Lower lobe of right lung (tissue), 2 donors: ENCODE measurements at regions not wholly inside any gene's neighbourhood (a gene's known extent, or its start where the extent isn't known, plus 50 kb on each side); places are given as distances from the start of the nearest gene placed in this dataset.
A peak's percentile ranks its signal among the peaks of the same experiment; 100 is the strongest.

Experiments
- ATAC-seq, 2 donors: fragments of 200-7000 bp; cut with Tn5 transposase; one replicate each; pipeline ENCODE4 v1.9.1; 2020 to 2022; ENCODE audit warnings: mild to moderate bottlenecking in 2 of 2, moderate library complexity in 2 of 2
- DNase-seq: peaks from one replicate; pipeline ENCODE4 v3.0.0-alpha.2; 2020
- H3K27ac ChIP-seq: fragments of 200-600 bp; one replicate; pipeline ENCODE4 v1.8.0; 2022
- H3K27me3 ChIP-seq: fragments of 200-600 bp; one replicate; pipeline ENCODE4 v1.8.0; 2022; ENCODE audit warnings: low read depth
- H3K36me3 ChIP-seq: fragments of 200-600 bp; one replicate; pipeline ENCODE4 v1.8.0; 2022; ENCODE audit warnings: mild to moderate bottlenecking
- H3K4me1 ChIP-seq: fragments of 200-600 bp; one replicate; pipeline ENCODE4 v1.8.0; 2022
- H3K4me3 ChIP-seq: fragments of 200-600 bp; one replicate; pipeline ENCODE4 v1.8.0; 2022; ENCODE audit warnings: mild to moderate bottlenecking
- H3K9me3 ChIP-seq: fragments of 200-600 bp; one replicate; pipeline ENCODE4 v1.8.0; 2022
- intact Hi-C: fragments of 100-400 bp; cut with DNase I; formaldehyde crosslinking; loops from one replicate; pipeline ENCODE4 v1.11.0; 2022
- TF ChIP-seq, protein P1 (sequence below): fragments of 200-600 bp; IDR thresholded peaks from one replicate; pipeline ENCODE4 v1.8.0; 2022; ENCODE audit warnings: antibody characterized with exemption, mild to moderate bottlenecking
- donor health status: DM: no; HTN: yes; CAD: no; lungs with severe emphysema.

DNA sequence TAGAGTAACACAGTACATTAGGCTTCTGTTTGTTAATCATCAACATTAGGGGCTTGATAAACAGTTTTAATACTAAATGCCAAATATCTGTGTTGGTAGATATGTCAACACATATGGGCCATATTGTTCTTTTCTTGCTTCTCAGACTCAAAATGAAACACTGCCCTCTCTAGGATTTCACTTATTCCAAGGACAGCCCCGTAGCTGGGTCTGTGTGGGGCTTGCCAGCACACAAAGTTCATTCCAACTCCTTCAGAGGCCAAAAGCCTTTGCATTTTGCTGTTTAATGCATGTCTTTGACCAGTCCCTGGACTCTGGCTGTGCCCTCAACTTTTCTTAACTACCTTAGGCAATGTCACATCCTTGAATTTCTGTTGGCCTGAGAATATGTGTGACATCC is 102.0 kb upstream of the ZNF827 start:
- no peak for ATAC-seq
- Histone ChIP-seq H3K4me1 (no peaks in the 10 kb centered on the region), H3K9me3 (no peaks in the 10 kb centered on the region), H3K27me3 (no peaks in the 10 kb centered on the region), H3K36me3 (no peaks in the 10 kb centered on the region), H3K27ac (no peak overlapping the region), H3K4me3 (no peak overlapping the region)
- TF ChIP-seq, protein P1, sequence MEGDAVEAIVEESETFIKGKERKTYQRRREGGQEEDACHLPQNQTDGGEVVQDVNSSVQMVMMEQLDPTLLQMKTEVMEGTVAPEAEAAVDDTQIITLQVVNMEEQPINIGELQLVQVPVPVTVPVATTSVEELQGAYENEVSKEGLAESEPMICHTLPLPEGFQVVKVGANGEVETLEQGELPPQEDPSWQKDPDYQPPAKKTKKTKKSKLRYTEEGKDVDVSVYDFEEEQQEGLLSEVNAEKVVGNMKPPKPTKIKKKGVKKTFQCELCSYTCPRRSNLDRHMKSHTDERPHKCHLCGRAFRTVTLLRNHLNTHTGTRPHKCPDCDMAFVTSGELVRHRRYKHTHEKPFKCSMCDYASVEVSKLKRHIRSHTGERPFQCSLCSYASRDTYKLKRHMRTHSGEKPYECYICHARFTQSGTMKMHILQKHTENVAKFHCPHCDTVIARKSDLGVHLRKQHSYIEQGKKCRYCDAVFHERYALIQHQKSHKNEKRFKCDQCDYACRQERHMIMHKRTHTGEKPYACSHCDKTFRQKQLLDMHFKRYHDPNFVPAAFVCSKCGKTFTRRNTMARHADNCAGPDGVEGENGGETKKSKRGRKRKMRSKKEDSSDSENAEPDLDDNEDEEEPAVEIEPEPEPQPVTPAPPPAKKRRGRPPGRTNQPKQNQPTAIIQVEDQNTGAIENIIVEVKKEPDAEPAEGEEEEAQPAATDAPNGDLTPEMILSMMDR = no peak
- intact Hi-C loops = no loop called here
- no peak for DNase-seq

DNA sequence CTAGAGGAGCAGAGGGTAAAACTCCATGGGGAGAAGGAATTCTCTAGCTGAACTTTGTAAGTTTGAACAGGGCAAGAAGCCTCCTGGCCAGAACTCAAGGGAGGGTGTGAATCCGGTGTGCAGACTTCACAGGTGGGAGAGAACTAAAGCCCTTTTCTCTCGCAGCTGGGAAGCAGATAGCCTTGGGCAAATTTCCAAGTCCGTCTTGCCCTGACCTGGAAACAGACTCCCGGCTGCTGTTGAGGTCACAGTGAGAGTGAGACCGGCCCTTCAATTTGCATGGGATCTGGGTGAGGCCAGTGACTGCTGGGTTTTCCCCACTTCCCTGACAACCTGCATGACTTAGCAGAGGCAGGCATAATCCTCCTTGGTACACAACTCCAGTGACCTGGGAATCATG is 94.5 kb upstream of the ZNF827 start:
- Histone ChIP-seq H3K9me3 (peaks cover 5% of the 10 kb centered on the region), H3K27me3 (no peaks in the 10 kb centered on the region), H3K4me3 (no peak overlapping the region), H3K27ac (no peak overlapping the region), H3K36me3 (no peaks in the 10 kb centered on the region), H3K4me1 (no peaks in the 10 kb centered on the region)
- TF ChIP-seq, protein P1 = no peak
- DNase-seq (no peak), ATAC-seq (peak in 1 of 2 donors; percentile 67)
- intact Hi-C loops = no loop called here

DNA sequence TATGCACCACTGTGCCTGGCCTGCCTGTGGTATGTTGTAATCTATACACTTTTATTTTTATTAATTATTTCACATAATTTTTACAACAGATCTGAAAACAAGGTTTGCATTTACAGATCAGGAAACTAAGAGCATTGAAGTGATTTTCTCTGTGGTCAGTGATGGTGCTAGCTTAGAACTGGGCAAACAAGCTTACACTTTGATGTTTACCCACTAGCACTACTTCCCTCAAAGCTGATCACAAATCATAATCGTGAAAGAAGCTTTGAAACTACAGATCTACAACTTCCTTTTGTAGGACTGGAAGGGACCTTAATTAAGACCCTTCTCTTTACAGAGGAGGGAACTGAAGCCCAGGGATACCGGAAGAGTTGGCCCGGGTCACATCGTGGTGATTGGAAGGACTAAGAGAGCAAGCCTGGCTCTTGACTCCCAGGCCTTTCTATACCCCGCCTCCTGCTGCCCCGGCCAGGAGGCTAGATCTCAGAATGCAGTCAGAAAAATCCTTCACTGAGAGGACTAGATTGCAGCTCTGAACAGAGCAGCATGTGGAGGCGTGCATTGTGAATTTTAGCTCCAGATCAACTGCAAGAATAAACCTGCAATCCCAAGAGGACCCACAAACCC is 93.7 kb upstream of the ZNF827 start:
- Histone ChIP-seq H3K27me3 (no peaks in the 10 kb centered on the region), H3K4me1 (no peaks in the 10 kb centered on the region), H3K27ac (no peak overlapping the region), H3K4me3 (no peak overlapping the region), H3K36me3 (no peaks in the 10 kb centered on the region), H3K9me3 (peaks cover 5% of the 10 kb centered on the region)
- ATAC-seq (peak; percentile 39 to 46), DNase-seq (no peak)
- intact Hi-C loops = no loop called here
- TF ChIP-seq, protein P1 = no peak

DNA sequence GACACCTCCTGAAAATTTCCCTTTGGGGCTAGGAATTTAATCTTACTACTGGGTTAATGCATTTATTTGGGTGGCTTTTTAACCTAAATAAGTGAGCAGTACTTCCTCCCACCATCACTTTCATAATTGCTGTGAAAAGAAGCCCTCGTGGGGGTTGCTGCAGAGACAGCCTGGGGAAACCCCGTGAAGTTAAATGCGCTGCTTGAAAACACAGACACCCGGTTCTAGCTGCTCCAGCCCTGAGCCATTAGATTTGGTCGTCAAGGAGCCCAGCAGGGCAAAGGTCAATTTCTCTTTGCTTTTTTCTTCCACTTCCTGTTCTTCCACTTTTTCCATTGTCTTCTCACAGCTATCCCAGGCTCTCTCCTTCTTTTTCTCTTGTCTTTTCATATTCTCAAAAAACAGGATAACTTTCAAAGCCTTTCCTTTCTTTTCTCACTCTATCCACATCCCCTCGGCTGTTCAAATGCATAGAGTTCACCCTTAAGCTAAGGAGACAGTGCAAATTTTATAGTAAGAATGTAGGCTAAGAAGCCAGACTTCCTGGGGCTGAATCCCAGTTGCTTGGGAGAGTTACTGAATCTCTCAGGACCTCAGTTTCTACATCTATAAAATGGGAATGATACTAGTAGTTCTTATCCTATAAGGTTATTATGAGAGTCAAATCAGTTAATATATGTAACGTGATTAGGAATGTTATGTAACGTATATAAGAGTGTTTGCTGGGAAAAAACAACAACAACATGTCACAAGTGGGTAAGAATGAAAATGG is 91.5 kb upstream of the ZNF827 start:
- Histone ChIP-seq H3K27ac (no peak overlapping the region), H3K27me3 (no peaks in the 10 kb centered on the region), H3K4me3 (no peak overlapping the region), H3K9me3 (peaks cover 5% of the 10 kb centered on the region), H3K4me1 (no peaks in the 10 kb centered on the region), H3K36me3 (no peaks in the 10 kb centered on the region)
- ATAC-seq (no peak), DNase-seq (no peak)
- intact Hi-C loops = no loop called here
- TF ChIP-seq, protein P1 = no peak

DNA sequence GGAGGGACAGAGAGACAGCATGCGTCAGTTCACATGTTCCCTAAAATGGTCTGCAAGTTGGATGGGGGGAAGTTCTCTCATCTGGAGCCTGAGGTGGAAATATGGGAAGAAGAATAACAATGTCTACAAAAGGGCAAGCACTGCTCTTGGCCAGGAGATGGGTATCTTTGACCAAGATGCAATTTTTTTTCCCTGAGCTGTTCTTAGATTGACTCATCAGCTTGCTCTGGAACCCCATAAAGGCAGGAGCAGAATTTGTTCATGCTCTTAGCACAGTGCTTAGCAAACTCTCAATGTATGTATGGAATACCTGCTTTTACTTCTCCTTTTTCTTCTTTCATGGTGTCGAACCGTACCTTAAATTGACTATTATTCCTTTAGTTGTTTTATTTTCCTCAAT is 90.5 kb upstream of the ZNF827 start:
- Histone ChIP-seq H3K4me1 (no peaks in the 10 kb centered on the region), H3K4me3 (no peak overlapping the region), H3K36me3 (no peaks in the 10 kb centered on the region), H3K27me3 (no peaks in the 10 kb centered on the region), H3K9me3 (peaks cover 1% of the 10 kb centered on the region), H3K27ac (no peak overlapping the region)
- DNase-seq (no peak), ATAC-seq (no peak)
- TF ChIP-seq, protein P1 = no peak
- intact Hi-C loops = no loop called here
